ENCODE measurements at regions not wholly inside any gene's neighbourhood (a gene's known extent, or its start where the extent isn't known, plus 50 kb on each side); places are given as distances from the start of the nearest gene placed in this dataset.
"Not testable (repeated sequence)": the region's sequence is repeated elsewhere in the genome, so short reads cannot be mapped to it uniquely, and the experiment has no call there.

DNA sequence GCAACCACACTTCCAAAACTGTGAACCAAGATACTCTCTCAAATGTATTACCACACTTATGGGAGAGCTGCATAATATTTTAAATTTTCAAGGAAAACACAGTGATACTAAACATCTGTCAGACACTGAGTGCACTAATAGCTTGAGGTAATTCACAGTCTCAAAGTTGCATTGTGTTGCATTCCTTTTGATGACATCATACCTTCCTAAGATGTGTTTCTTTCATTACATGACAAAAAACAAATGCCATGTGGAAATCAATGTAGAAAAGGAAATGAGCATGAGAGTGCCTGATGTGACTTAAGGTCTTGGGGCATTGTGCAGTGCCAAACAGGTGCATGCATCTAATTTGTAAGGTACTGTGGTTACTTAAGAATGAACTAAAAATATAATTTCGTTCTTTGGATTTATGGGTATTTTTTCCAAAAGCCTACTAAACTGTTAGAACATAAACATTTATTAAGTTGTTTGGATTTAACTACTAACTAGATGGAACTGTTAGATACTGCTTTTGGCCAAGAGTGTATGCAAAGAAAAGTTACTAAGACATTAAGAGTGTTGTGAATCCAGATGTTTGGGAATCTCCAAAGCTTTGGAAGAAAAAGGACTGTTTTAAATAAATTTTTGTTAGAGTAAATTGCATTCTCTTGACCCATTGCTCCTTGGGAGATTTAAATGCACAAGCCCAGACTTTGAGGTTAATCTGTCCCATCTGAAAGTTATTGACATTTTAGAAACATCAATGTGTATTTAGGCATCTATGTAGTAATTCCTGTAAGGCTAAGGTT lies 496.2 kb upstream of the SEMA3D start:
- no peak overlapping the region for H3K27ac ChIP-seq
- TF ChIP-seq, protein P1, sequence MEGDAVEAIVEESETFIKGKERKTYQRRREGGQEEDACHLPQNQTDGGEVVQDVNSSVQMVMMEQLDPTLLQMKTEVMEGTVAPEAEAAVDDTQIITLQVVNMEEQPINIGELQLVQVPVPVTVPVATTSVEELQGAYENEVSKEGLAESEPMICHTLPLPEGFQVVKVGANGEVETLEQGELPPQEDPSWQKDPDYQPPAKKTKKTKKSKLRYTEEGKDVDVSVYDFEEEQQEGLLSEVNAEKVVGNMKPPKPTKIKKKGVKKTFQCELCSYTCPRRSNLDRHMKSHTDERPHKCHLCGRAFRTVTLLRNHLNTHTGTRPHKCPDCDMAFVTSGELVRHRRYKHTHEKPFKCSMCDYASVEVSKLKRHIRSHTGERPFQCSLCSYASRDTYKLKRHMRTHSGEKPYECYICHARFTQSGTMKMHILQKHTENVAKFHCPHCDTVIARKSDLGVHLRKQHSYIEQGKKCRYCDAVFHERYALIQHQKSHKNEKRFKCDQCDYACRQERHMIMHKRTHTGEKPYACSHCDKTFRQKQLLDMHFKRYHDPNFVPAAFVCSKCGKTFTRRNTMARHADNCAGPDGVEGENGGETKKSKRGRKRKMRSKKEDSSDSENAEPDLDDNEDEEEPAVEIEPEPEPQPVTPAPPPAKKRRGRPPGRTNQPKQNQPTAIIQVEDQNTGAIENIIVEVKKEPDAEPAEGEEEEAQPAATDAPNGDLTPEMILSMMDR (conservative IDR thresholded peaks at IDR 0.05), result no peak

DNA sequence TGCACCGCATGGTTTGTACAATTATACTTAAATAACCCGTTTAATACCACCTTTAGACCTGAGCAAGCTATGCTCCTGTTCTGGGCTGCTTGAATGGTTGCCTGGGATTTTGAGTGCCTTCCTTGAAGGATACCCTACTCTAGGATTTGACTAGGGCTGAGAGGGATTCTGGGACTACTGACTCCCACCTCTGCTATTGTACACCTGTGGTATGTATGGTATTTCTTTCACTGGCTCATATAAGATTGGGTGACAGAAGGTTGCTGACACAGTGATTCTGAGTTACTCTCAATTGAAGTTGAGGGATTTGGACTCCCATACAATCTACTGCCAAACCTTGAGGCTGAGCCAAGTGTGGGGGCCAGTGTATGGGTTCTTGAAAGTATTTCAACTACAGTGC lies 494.4 kb upstream of the SEMA3D start:
- H3K27ac ChIP-seq, result no peak overlapping the region
- TF ChIP-seq, protein P1 (conservative IDR thresholded peaks at IDR 0.05), result no peak

DNA sequence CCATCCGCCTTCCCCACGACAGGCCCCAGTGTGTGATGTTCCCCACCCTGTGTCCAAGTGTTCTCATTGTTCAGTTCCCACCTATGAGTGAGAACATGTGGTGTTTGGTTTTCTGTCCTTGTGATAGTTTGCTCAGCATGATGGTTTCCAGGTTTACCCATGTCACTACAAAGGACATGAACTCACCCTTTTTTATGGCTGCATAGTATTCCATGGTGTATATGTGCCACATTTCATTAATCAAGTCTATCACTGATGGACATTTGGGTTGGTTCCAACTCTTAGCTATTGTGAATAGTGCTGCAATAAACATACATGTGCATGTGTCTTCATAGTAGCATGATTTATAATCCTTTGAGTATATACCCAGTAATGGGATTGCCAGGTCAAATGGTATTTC lies 488.2 kb upstream of the SEMA3D start:
- not testable (repeated sequence) for H3K27ac ChIP-seq

DNA sequence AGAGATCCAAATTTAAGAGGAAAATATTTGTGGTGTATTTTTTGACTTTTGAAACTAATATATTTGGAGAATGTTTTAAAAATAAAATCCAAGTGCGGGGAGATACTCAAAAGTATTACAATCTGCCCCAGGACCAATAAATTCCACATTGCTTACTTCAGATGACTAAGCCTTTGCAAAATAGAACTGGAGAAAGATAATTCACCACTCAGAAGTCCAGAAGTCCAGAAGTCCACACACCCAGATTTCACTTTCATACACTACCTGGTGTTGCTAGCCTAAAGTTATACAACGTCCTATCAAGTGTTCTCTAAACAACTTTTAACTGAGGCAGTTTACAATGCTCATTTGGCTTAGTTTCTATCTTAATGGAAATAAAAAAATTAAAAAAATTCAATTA lies 487.0 kb upstream of the SEMA3D start:
- no peak overlapping the region for H3K27ac ChIP-seq
- TF ChIP-seq, protein P1 (conservative IDR thresholded peaks at IDR 0.05), result no peak

DNA sequence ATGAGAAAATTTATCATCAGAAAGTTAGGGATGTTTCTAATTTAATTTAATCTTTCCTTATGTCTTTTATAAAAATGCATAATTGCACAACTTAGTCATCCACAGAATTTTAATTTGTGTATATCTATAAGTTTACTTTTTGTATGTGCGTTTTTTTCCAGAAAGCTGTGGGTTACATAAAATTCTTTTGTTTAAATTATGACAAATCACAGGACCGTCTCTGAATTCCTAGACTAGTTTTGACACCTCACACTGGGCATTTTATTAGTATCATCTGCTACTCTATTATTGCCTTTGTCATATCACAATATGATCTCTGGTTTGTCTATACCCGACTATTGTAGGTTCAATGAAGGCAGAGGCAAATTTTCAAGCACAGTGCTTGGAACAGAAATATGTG lies 482.4 kb upstream of the SEMA3D start:
- TF ChIP-seq, protein P1 (conservative IDR thresholded peaks at IDR 0.05), result no peak
- no peak overlapping the region for H3K27ac ChIP-seq

DNA sequence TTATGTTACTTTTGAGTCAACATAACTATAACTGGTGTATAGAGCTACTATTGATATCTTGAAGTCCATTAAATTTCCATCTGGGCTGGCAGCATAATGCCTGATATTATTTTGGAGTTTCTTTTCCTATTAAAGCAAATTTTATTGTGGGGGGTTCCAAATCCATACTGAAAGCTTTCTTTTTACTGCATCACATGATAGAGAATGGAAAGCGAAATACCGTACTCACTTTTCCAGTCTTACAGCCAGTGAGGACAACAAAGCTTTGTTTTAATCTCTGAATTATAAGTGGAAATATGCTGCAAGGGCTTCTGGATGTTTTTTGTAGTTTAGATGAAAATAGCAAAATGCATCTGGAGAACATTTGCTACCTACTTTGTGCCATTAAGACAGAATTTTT lies 477.5 kb upstream of the SEMA3D start:
- TF ChIP-seq, protein P1 (conservative IDR thresholded peaks at IDR 0.05), result no peak
- no peak overlapping the region for H3K27ac ChIP-seq

DNA sequence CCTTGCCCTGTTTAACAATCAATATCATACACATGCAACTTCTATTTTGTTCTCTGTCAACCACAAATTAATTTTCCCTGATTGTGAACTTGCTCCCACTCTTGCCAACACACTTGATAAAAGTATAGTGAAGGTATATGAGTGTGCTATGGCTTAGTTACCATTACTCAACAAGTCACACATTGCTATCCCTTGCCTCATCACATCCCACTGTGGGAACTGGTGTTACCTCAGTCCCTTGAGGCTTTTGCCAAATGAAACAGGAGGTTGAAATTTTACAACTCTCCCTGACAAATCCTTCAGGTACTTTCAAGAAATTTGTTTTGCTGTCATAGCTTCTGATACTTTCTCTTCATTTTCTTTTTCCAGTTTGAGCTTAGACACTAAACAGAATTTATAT lies 472.5 kb upstream of the SEMA3D start:
- TF ChIP-seq, protein P1 (conservative IDR thresholded peaks at IDR 0.05), result no peak

DNA sequence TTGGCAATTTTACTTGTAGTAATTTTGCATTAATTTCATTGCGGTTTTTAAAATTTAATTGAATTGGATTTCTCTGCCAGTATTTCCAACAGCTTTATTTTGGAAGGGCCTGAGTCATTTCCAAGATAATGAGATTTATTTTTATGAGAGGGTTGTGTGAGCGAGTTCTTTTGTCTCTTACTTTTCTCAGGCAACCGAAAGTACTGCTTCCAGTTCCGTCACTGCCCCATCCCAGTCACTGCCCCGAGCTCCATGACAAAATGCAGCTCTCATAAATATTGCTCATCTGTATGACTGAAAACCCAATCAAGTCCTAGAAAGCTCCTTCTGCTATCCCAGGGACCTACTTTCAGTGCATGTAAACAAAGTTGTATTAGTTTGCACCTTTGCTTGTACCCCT lies 468.4 kb upstream of the SEMA3D start:
- TF ChIP-seq, protein P1 (conservative IDR thresholded peaks at IDR 0.05), result no peak
- no peak overlapping the region for H3K27ac ChIP-seq

More for the DNA sequence above, 472.5 kb upstream of the SEMA3D start:
- no peak overlapping the region for H3K27ac ChIP-seq
